Naive thymus-derived CD8-positive, alpha-beta T cell (primary cell): ENCODE measurements at regions not wholly inside any gene's neighbourhood (a gene's known extent, or its start where the extent isn't known, plus 50 kb on each side); places are given as distances from the start of the nearest gene placed in this dataset.

Experiments used
- ATAC-seq, 2 donors: fragments of 150-1000 bp; cut with Tn5 transposase in 1 of 2; sonication (Bioruptor Pico), chemical (Tn5 transposase) in 1 of 2; 1 replicate in 1 of 2; 2 replicates in 1 of 2; pipeline ENCODE4 v1.10.0; 2021; ENCODE audit warnings: mild to moderate bottlenecking in 2 of 2, moderate library complexity in 2 of 2
- POLR2A ChIA-PET: fragments of 350-600 bp; sonication (Branson Sonifier 250); formaldehyde crosslinking; loops from one replicate; lab custom pipeline; 2021; ENCODE audit warnings: antibody characterized with exemption; lab: Charles Lee
- DNase-seq, 10 donors: peaks; one replicate each; pipeline versions ENCODE4 v3.0.0 to v3.0.0-alpha.2; 2020 to 2022
- H3K27ac Mint-ChIP-seq, 10 donors: one replicate each; pipeline ENCODE4 v1.8.0; 2020 to 2022; ENCODE audit warnings: mild to moderate bottlenecking in 10 of 10, mixed read lengths in 10 of 10, moderate library complexity in 4 of 10, inconsistent platforms in 1 of 10
- H3K27me3 Mint-ChIP-seq, 5 donors: one replicate each; pipeline ENCODE4 v1.8.0; 2021 to 2022; ENCODE audit warnings: mixed read lengths in 5 of 5
- H3K36me3 Mint-ChIP-seq, 3 donors: one replicate each; pipeline ENCODE4 v1.8.0; 2020 to 2022; ENCODE audit warnings: mixed read lengths in 3 of 3, mild to moderate bottlenecking in 2 of 3, inconsistent platforms in 1 of 3
- H3K4me1 Mint-ChIP-seq, 4 donors: one replicate each; pipeline ENCODE4 v1.8.0; 2021 to 2022; ENCODE audit warnings: mixed read lengths in 4 of 4
- H3K4me3 Mint-ChIP-seq, 10 donors: one replicate each; pipeline ENCODE4 v1.8.0; 2020 to 2022; ENCODE audit warnings: mild to moderate bottlenecking in 10 of 10, mixed read lengths in 10 of 10, moderate library complexity in 6 of 10, inconsistent platforms in 1 of 10
- H3K9me3 Mint-ChIP-seq, 9 donors: one replicate each; pipeline ENCODE4 v1.8.0; 2020 to 2022; ENCODE audit warnings: mixed read lengths in 9 of 9, mild to moderate bottlenecking in 3 of 9, inconsistent platforms in 1 of 9, moderate library complexity in 1 of 9

GRCh38 chr1:65486613-65487012, 66.1 kb downstream of the LEPR start:
- DNase-seq (no peak), ATAC-seq (no peak)
- H3K27ac Mint-ChIP-seq = no peak overlapping the region
- H3K4me1 Mint-ChIP-seq = no peaks in the 10 kb centered on the region
- peaks cover 0 to 8% (median 0%) of the 10 kb centered on the region in 3 donors for H3K36me3 Mint-ChIP-seq
- H3K27me3 Mint-ChIP-seq = no peaks in the 10 kb centered on the region
- POLR2A ChIA-PET = no interaction called here
- peaks cover 0 to 9% (median 0%) of the 10 kb centered on the region in 9 donors for H3K9me3 Mint-ChIP-seq
- no peak overlapping the region for H3K4me3 Mint-ChIP-seq

GRCh38 chr1:65489481-65489880, 69.0 kb downstream of the LEPR start:
- ATAC-seq = no peak
- POLR2A ChIA-PET = no interaction called here
- Mint-ChIP-seq H3K4me1 (no peaks in the 10 kb centered on the region), H3K36me3 (peaks cover 0 to 8% (median 0%) of the 10 kb centered on the region in 3 donors), H3K27ac (no peak overlapping the region), H3K27me3 (peaks cover 0 to 1% (median 0%) of the 10 kb centered on the region in 5 donors), H3K4me3 (no peak overlapping the region), H3K9me3 (peaks cover 0 to 9% (median 0%) of the 10 kb centered on the region in 9 donors)
- DNase-seq = no peak

GRCh38 chr1:65490231-65491009, 70.0 kb downstream of the LEPR start:
- Mint-ChIP-seq H3K4me1 (no peaks in the 10 kb centered on the region), H3K9me3 (peaks cover 0 to 9% (median 0%) of the 10 kb centered on the region in 9 donors), H3K4me3 (no peak overlapping the region), H3K27me3 (peaks cover 0 to 4% (median 0%) of the 10 kb centered on the region in 5 donors), H3K27ac (peak overlapping the region in 1 of 10 donors; percentile 54), H3K36me3 (peaks cover 0 to 13% (median 0%) of the 10 kb centered on the region in 3 donors)
- POLR2A ChIA-PET = no interaction called here
- ATAC-seq (no peak), DNase-seq (no peak)

GRCh38 chr1:65491472-65491871, 71.0 kb downstream of the LEPR start:
- Mint-ChIP-seq H3K27me3 (peaks cover 0 to 4% (median 0%) of the 10 kb centered on the region in 5 donors), H3K4me3 (no peak overlapping the region), H3K27ac (no peak overlapping the region), H3K9me3 (peaks cover 0 to 9% (median 0%) of the 10 kb centered on the region in 9 donors), H3K36me3 (peaks cover 0 to 13% (median 0%) of the 10 kb centered on the region in 3 donors), H3K4me1 (no peaks in the 10 kb centered on the region)
- DNase-seq (no peak), ATAC-seq (no peak)
- POLR2A ChIA-PET = no interaction called here

- POLR2A ChIA-PET = no interaction called here
These were observed 73.3 kb downstream of the LEPR start for GRCh38 chr1:65493802-65494201.

GRCh38 chr1:65494671-65495070, 74.2 kb downstream of the LEPR start:
- no peak overlapping the region for H3K27ac Mint-ChIP-seq

More at GRCh38 chr1:65493802-65494201, 73.3 kb downstream of the LEPR start:
- Mint-ChIP-seq H3K27ac (no peak overlapping the region), H3K4me1 (no peaks in the 10 kb centered on the region), H3K27me3 (peaks cover 0 to 4% (median 0%) of the 10 kb centered on the region in 5 donors), H3K36me3 (peaks cover 0 to 13% (median 0%) of the 10 kb centered on the region in 3 donors), H3K9me3 (peaks cover 0 to 5% (median 0%) of the 10 kb centered on the region in 9 donors), H3K4me3 (no peak overlapping the region)
- ATAC-seq = no peak
- no peak for DNase-seq

GRCh38 chr1:65495137-65495536, 74.7 kb downstream of the LEPR start:
- Mint-ChIP-seq H3K36me3 (peaks cover 0 to 11% (median 0%) of the 10 kb centered on the region in 3 donors), H3K4me3 (no peak overlapping the region), H3K27me3 (peaks cover 0 to 4% (median 0%) of the 10 kb centered on the region in 5 donors), H3K27ac (no peak overlapping the region), H3K9me3 (peaks cover 0 to 5% (median 0%) of the 10 kb centered on the region in 9 donors), H3K4me1 (no peaks in the 10 kb centered on the region)
- ATAC-seq (no peak), DNase-seq (no peak)
- POLR2A ChIA-PET = no interaction called here

More at GRCh38 chr1:65494671-65495070, 74.2 kb downstream of the LEPR start:
- H3K4me3 Mint-ChIP-seq = no peak overlapping the region
- POLR2A ChIA-PET = no interaction called here
- peaks cover 0 to 5% (median 0%) of the 10 kb centered on the region in 9 donors for H3K9me3 Mint-ChIP-seq
- no peak for ATAC-seq
- H3K36me3 Mint-ChIP-seq = peaks cover 0 to 11% (median 0%) of the 10 kb centered on the region in 3 donors
- H3K4me1 Mint-ChIP-seq = no peaks in the 10 kb centered on the region
- no peak for DNase-seq
- peaks cover 0 to 4% (median 0%) of the 10 kb centered on the region in 5 donors for H3K27me3 Mint-ChIP-seq

GRCh38 chr1:65497256-65497830, 76.9 kb downstream of the LEPR start:
- Mint-ChIP-seq H3K4me1 (no peaks in the 10 kb centered on the region), H3K4me3 (no peak overlapping the region), H3K36me3 (peaks cover 0 to 7% (median 0%) of the 10 kb centered on the region in 3 donors), H3K27me3 (peaks cover 0 to 4% (median 0%) of the 10 kb centered on the region in 5 donors), H3K27ac (no peak overlapping the region), H3K9me3 (peaks cover 0 to 5% (median 0%) of the 10 kb centered on the region in 9 donors)
- ATAC-seq = no peak
- POLR2A ChIA-PET = no interaction called here
- no peak for DNase-seq

GRCh38 chr1:65503427-65503826, 83.0 kb downstream of the LEPR start:
- Mint-ChIP-seq H3K27ac (no peak overlapping the region), H3K36me3 (peaks cover 0 to 2% (median 0%) of the 10 kb centered on the region in 3 donors), H3K4me1 (no peaks in the 10 kb centered on the region), H3K4me3 (no peak overlapping the region), H3K27me3 (peaks cover 0 to 3% (median 0%) of the 10 kb centered on the region in 5 donors), H3K9me3 (no peaks in the 10 kb centered on the region)
- POLR2A ChIA-PET = no interaction called here
- ATAC-seq (no peak), DNase-seq (no peak)

- Mint-ChIP-seq H3K27ac (no peak overlapping the region), H3K27me3 (peaks cover 0 to 3% (median 0%) of the 10 kb centered on the region in 5 donors), H3K4me3 (no peak overlapping the region), H3K36me3 (peaks cover 0 to 2% (median 0%) of the 10 kb centered on the region in 3 donors), H3K9me3 (no peaks in the 10 kb centered on the region), H3K4me1 (no peaks in the 10 kb centered on the region)
- ATAC-seq (no peak), DNase-seq (no peak)
- POLR2A ChIA-PET = no interaction called here
These were observed 83.8 kb downstream of the LEPR start for GRCh38 chr1:65504263-65504662.

GRCh38 chr1:65505547-65506300, 85.3 kb downstream of the LEPR start:
- peaks cover 0 to 3% (median 0%) of the 10 kb centered on the region in 5 donors for H3K27me3 Mint-ChIP-seq
- ATAC-seq (no peak), DNase-seq (no peak)
- H3K36me3 Mint-ChIP-seq = no peaks in the 10 kb centered on the region
- POLR2A ChIA-PET = no interaction called here
- no peaks in the 10 kb centered on the region for H3K4me1 Mint-ChIP-seq
- H3K27ac Mint-ChIP-seq = no peak overlapping the region
- no peak overlapping the region for H3K4me3 Mint-ChIP-seq
- no peaks in the 10 kb centered on the region for H3K9me3 Mint-ChIP-seq

- no peaks in the 10 kb centered on the region for H3K9me3 Mint-ChIP-seq
- H3K36me3 Mint-ChIP-seq = peaks cover 0 to 3% (median 2%) of the 10 kb centered on the region in 3 donors
- no peak overlapping the region for H3K4me3 Mint-ChIP-seq
- no peaks in the 10 kb centered on the region for H3K4me1 Mint-ChIP-seq
- peaks cover 0 to 3% (median 0%) of the 10 kb centered on the region in 5 donors for H3K27me3 Mint-ChIP-seq
- ATAC-seq (no peak), DNase-seq (no peak)
- POLR2A ChIA-PET = no interaction called here
- H3K27ac Mint-ChIP-seq = no peak overlapping the region
These were observed 87.6 kb downstream of the LEPR start for GRCh38 chr1:65508051-65508450.
